T47D (cell line): ENCODE measurements at regions not wholly inside any gene's neighbourhood (a gene's known extent, or its start where the extent isn't known, plus 50 kb on each side); places are given as distances from the start of the nearest gene placed in this dataset.
"Not testable (repeated sequence)": the region's sequence is repeated elsewhere in the genome, so short reads cannot be mapped to it uniquely, and the experiment has no call there.

ENCODE experiments used
- DNase-seq, 2 experiments: peaks; one replicate each; pipeline versions ENCODE4 v3.0.0 to v3.0.0-alpha.2; 2011 to 2012; ENCODE audit warnings: low read depth in 1 of 2, low spot score in 1 of 2
- JUND ChIP-seq: IDR thresholded peaks from 2 replicates; pipeline ENCODE4 v1.6.1; 2012; ENCODE audit warnings: low read depth
- in situ Hi-C: cut with HindIII; loops from 2 replicates; pipeline ENCODE4 v1.10.0; 2016; ENCODE audit warnings: low sequenced_read_pairs, low pct_unique_long_range_greater_than_20kb

DNA sequence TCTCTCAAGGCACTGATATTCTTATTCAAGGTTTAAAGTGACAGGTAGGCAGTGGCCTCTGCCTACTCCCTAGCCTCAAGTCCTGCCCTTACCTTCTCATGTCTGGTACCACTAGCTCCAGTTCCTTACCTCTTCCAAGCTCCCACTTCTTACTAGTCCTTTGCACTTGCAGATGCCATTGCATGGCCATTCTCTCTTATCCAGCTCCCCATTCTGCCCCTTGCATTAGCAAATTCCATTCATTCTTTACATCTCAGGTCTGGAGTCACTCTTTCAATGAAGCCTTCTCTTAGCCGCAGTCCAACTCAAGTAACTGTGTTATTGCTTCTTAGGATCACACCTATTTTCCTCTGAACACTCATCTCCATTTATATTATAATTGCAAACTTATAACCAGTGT lies 807.1 kb downstream of the EDEM1 start:
- no peak for DNase-seq
- no peak for TF ChIP-seq JUND
- in situ Hi-C loops: no loop called here

DNA sequence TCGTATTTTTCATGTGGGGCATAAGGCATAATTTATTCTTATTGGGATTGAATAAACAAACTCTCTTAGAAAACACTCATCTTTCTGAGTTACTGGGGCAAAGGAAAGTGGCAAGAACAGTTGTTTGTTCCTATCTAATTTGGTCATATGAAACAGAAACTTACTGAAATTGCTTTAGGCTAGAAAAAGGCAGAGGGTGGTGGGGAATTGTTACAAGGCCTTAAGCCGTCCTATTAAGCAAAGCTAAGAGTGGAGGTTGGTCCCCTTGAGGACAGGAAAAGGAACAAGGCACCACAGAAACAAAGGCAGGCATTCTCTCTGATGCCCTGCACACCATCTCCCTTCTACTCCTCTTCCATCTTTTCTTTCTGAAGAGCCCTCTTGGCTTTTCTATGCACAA lies 830.9 kb downstream of the EDEM1 start:
- no peak for TF ChIP-seq JUND
- in situ Hi-C loops: no loop called here
- DNase-seq: no peak

DNA sequence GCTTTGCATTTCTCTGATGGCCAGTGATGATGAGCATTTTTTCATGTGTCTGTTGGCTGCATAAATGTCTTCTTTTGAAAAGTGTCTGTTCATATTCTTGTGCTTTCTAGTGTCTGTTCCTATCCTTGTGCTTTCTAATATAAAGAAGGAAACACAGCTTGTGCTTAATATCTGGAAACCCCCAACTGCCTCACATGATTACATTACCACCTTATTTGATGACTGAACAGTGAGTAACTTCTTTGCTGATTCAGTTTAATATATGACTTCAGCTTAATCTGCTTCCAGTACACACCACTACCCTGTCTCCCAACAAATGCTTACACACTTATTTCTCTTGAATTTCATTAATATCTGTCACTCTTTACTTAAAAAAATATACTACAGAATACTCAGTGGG lies 835.1 kb downstream of the EDEM1 start:
- no peak for DNase-seq
- in situ Hi-C loops: no loop called here
- no peak for TF ChIP-seq JUND

DNA sequence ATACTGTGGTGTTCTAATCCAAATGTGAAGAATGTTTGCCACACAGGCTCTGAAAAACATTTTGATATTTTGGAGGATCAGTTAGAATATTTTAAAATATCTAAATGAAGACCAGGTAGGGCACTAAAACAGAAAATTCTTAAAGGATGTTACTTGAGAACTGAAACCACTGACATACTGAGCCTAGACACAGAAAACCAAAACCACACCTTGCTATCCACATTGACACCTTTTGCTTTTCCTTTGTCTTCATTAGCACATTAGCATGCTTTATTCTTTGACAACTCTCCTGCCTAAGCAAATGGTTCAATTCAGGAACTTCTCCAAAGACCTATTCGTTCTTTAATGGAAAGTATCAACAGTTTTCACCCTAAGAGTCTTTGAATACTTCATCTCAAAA lies 835.9 kb upstream of the GRM7 start:
- DNase-seq: no peak
- in situ Hi-C loops: no loop called here
- TF ChIP-seq JUND: no peak

DNA sequence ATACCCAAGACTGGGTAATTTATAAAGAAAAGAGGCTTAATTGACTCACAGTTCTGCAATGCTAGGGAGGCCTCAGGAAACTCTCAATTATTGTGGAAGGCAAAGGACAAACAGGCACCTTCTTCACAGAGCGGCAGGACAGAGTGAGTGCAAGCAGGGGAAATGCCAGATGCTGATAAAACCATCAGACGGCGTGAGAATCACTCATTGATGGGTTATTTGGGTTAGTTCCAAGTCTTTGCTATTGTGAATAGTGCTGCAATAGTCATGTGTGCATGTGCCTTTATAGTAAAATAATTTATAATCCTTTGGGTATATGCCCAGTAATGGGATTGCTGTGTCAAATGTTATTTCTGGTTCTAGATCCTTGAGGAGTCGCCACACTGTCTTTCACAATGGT lies 830.3 kb upstream of the GRM7 start:
- DNase-seq, in situ Hi-C loops: not testable (repeated sequence)

DNA sequence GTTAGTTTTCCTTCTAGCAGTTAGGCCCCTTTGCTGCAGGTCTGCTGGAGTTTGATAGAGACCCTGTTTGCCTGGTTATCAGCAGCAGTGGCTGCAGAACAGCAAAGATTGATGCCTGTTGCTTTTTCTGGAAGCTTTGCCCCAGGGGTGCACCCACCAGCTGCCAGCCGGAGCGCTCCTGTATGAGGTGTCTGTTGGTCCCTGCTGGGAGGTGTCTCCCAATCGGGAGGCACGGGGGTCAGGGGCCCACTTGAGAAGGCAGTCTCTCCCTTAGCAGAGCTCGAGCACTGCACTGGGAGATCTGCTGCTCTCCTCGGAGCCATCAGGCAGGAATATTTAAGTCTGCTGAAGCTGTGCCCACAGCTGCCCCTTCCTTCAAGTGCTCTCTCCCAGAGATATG lies 825.3 kb upstream of the GRM7 start:
- DNase-seq: no peak
- TF ChIP-seq JUND: no peak
- in situ Hi-C loops: no loop called here

DNA sequence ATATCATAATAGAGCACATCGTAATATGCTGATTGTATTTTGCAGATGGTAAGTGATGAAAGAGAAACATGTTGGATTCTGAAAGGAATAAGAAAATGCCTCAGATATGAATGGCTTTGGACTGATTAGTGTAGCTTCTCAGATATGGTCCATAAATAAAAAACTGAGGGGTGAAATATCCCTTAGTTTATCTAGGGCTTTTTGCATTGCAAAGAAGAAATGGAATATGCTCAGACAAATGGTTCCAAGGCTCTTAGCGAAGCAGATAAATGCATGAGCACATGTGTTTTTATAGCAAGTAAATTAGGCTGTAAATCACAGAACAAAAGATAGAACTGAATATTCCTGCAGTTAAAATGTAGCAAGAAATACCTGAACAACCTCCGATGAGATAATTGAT lies 820.9 kb upstream of the GRM7 start:
- in situ Hi-C loops: no loop called here
- TF ChIP-seq JUND: no peak
- no peak for DNase-seq

DNA sequence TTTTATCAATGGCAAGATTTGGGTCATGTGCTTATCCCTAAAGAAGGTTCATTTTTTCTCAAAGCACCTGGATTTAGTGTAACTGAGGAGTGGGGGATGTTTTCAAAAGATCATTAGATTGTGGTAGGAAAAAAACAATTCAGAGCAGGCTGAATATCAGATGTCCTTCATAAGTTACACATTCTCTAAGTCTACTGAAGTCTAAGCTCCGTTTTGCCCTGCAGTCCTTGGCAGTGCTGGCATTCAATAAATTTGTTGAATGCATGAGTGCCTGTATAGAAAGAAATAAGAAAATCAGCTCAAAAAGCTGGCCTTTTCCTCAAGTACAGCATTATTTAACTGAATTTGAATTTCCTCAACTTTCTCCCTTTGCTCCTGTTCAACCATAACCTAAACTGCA lies 819.0 kb upstream of the GRM7 start:
- in situ Hi-C loops: no loop called here
- no peak for DNase-seq
- no peak for TF ChIP-seq JUND

DNA sequence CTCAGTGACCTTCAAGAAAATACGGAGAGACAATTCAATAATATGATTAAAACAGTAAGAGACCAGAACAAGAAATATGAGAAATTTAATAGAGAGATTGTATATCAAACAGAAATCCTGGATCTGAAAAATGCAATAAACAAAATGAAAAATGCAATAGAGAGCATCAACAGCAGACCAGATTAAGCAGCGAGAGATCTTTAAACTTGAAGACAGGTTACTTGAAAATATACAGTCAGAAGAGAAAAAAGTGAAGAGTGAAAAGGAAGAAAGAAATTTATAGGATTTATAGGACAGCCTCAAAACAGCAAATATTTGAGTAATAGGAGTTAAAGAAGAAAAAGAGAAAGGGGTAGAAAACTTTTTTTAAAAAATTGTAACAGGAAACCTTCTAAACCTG lies 813.9 kb upstream of the GRM7 start:
- in situ Hi-C loops: no loop called here
- no peak for DNase-seq
- TF ChIP-seq JUND: no peak

DNA sequence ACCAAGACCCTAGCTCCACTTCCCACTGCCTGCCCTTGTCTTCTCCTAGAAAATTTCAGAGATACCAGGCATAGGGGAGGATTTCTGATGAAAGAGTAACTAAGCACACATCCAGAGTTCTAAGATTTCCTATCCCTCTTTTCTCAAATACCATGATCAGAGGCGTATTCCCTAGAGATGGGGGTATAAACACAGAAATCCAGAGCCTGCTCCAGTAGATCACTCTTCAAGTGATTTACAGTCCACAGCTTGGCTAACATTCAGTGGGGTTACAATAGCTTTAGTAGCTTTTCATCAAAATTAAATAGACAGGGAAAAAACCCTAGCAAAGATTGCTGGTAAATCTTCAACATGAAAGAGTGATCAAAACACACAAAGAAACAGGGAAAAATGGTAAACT lies 800.7 kb upstream of the GRM7 start:
- no peak for DNase-seq
- in situ Hi-C loops: no loop called here
- TF ChIP-seq JUND: no peak

DNA sequence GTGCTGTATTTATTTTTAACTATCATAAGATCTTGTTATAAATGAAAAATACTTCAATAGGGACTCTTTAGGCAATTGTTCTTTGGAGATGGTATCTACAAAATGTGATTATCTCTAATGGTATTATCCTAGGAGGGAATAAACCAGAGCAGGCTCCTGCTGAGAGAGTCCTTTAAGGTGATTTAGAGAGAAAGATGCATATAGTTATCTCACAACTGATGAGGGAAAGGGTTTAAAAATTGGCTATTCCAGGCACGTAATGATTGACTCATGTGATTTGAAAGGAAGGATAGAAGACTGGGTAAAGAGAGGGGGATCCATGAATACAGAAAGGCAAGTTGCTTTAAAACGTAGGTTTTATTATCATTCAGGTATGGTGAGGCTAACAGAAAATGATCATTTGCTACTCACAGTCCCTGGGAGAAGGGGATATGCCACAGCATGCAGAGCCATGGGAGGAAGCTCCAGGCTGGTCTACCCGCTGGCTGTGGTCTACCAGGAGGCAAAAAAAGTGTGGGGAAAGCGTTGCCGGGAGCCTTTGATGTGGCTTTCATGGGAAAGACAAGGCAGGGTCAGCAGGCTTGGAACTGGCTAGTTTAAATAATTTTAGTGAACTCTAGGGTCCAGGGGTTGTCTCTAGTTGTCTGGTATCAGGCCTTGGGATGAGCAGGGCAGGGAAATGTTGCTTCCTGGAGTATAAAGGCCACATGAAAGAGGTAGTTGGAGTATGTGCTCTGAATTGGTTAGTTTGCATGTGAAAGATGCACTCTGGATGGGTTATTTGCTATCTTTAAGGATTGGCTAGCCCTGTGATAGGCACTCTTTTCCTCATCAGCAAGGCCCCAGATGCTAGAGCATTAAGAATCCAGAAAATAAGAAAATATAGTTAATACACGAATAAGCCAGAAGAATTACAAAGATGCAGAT lies 798.4 kb upstream of the GRM7 start:
- DNase-seq: no peak
- in situ Hi-C loops: no loop called here
- TF ChIP-seq JUND: no peak

DNA sequence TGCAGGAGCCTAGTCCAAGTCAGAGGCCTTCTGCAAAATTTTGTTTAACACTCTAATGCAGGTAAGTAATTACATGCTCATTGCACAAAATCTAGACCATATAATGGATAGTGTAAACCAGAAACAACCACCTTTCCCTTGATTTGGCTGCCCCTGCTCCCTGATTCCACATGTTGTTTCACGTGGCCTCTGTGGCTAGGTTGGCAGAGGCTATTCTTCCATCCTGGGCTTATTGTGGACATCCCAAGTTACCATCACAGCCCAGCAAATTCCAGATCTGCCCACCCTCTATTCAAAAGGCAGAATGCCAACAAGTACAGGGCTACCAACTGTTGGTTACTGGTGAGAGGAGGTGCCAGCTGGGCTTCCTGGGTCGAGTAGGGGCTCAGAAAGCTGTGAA lies 794.5 kb upstream of the GRM7 start:
- in situ Hi-C loops: no loop called here
- no peak for TF ChIP-seq JUND
- DNase-seq: no peak

DNA sequence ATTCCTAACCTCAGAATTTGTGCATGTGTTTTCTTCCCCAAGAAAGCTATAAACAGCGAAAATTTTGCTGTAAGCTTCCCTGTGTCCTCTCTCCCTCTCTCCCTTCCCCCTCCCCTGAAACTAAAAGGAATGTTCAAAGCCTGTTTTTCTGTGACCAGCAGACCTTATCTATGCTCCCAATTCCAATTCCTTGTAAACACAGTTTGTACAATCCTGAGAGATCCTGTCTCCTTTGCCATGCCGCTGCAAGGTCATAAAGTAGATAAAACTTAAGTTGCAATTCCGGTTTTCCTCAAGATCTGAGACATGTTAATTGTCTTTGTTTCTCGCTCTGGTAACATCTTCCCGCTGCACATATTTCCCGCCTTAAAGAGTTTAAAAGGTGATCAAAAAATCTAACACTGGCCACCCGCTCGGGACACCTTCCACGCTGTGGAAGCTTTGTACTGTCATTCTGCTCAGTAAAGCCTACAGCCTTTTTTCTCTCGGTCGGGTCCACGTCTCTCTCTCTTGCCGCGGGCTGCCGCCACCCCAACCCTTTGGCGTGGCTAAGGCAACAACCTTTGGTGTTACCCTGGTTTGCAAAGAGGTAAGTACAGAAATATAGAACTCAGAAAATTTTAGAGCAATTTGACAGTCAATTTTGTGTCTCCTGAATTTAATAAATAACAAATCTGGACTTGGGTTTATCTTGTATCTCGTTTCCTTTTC lies 793.9 kb upstream of the GRM7 start:
- in situ Hi-C loops, DNase-seq: not testable (repeated sequence)

DNA sequence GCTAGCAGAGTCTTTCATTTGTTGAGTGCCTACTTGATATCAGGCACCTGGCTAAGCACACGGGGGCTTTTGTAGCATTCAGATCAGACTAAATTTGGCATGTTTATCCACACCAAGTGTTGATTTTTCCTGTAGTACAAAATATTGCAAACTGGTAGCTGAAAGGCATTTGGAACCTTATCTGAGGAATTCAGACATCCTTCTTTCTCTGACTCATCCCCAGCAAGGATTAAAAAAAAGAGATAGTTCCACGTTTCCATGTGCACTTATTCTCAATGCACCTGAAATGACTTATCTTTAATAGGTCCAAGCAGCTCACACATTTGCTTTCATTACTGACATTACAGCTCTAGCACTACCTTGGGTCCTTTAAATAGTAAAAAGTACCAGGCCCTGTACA lies 786.0 kb upstream of the GRM7 start:
- no peak for DNase-seq
- no peak for TF ChIP-seq JUND
- in situ Hi-C loops: no loop called here
